ENCODE measurements at regions not wholly inside any gene's neighbourhood (a gene's known extent, or its start where the extent isn't known, plus 50 kb on each side); places are given as distances from the start of the nearest gene placed in this dataset.

- DNase-seq, result no peak
Observed at GRCh38 chr6:9435281-9435680, 979.6 kb downstream of the TFAP2A start.

DNA sequence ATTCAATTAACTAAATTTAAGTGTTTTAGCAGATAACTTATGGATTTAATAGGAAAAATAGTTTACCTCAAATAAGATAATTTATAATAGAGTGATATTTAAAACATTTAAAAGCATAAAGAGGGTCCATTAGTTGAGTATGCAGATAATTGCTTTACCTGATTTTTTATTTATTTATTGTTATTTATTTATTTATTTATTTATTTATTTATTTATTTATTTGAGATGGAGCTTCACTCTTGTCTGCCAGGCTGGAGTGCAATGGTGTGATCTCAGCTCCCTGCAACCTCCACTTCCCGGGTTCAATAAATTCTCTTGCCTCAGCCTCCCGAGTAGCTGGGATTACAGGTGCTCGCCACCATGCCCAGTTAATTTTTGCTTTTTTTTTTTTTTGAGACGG lies 982.9 kb downstream of the TFAP2A start:
- no peak for DNase-seq

- no peak for DNase-seq
Observed at GRCh38 chr6:9428421-9429172, 986.3 kb downstream of the TFAP2A start.

- no peak for DNase-seq
Observed at GRCh38 chr6:9422138-9422537, 986.8 kb upstream of the SLC35B3 start.

GRCh38 chr6:9420316-9421015 lies 985.1 kb upstream of the SLC35B3 start:
- DNase-seq, result no peak

- no peak for DNase-seq
Observed at GRCh38 chr6:9417400-9417799, 982.1 kb upstream of the SLC35B3 start.

DNA sequence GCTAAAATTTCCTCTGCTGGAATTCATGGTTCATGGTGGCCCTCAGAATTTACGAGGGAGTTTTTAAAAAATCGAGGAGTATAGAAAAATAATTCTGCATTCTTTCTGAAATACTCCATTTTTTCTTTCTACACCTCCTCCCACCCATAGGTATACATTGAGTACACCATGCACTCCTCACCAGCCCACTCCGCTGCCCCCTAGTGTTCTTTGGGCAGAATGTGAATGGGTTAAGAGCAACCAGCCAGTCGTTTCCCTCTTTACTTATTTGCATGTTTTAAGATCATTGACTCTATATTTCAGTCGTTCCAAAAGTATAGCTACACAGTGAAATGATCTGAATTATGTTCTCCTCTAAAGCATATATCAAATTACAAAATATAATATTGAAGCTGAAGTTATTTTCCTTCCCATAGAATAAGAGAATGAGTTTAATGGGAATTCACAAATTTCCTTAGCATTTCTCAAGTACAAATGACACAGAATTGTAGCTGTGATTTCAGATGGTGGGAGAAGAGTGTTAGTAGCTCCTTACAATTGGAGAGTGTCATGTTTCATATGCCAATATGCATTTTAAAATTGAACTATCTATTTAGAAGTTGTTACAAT lies 977.7 kb upstream of the SLC35B3 start:
- no peak for DNase-seq

- no peak for DNase-seq
Observed at GRCh38 chr6:9409126-9409525, 973.8 kb upstream of the SLC35B3 start.

DNA sequence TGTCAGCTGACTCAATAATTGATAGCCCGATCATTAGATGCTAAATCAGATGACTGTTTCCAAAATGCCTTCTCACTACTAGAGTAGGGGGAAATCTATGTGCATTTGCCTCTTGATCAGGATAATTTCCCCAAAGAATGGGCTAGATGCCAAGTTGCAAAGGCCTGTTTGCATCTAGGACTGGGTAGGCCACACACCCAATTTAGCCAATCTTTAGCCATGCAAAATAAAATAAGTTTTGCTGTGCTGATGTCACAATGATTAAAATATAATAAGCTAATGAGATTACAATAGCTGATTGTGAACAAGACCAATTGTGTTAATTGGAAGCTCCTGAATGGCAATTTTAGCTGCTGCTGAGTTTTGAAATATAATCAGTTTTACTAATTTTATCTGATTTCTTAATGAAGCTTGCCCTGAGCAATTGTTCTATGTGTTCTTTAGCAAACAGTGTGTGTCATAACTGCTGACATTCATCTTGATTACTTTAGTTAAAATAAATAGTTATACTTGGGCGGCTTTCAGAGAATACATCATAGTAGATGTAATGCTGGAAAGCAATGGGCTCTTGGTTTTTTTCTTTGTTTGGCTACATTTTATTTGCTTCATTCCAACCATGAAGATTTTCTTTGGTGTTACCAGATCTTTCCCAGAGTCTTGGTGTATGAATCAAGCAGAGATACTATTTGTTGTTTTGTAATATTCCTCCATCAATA lies 973.2 kb upstream of the SLC35B3 start:
- no peak for DNase-seq

GRCh38 chr6:9405825-9406224 lies 970.5 kb upstream of the SLC35B3 start:
- no peak for DNase-seq

DNA sequence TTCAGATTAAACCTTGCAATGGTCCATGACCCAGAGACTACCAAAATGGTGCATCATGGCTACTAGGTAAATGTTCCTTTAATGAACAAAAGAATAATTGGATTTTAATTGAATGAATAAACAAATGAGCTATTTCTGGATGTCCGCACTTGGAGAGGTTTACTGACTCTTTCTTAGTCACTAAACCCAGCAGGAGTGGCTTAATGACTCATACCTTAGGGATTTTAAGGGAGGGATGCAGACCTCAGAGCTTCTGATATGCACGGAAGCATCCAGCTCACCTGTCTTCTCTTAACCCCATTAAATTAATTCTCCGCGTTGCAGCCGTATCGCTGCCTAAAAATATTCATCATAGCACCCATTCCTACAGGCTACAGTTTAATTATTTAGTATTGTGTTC lies 970.0 kb upstream of the SLC35B3 start:
- DNase-seq, result no peak

GRCh38 chr6:9404351-9405146 lies 969.2 kb upstream of the SLC35B3 start:
- DNase-seq, result no peak

DNA sequence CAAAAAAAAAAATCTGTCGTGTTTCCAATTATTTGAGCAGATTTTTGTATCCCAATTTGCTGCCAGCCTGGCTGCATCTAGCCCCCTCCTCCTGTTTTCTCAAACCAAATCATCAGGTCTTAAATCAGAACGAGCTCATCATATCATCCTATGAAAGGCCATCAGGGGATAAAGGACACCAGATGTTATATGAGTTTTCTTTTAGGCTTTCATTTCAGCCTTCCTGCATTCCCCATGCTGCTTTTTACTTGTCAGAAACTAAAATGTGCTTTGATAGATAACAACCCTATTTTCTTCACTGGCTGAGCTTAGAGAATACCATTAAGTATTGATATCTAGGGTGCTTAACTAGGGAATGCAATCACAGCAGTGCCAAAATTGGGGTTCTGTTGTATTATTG lies 968.4 kb upstream of the SLC35B3 start:
- DNase-seq, result no peak

DNA sequence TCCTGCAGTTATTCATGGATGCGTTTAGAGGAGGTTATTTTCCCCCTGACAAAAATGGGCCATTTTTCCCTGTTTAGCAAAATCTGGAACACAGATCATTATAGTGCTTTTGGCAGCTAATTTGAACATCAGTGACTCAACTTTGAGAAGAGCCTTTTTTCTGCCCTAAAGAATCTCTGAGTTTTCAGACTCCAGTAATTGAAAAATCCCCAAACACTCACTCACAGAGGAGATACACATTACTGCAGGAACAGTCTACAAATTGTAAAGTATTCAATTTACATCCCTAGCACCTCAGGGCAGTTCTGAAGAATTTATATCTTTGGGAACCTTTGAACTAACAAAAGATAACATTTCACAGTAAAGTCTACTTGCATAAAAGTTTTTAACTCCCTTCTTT lies 966.6 kb upstream of the SLC35B3 start:
- DNase-seq, result no peak

- DNase-seq, result no peak
Observed at GRCh38 chr6:9399916-9400315, 964.6 kb upstream of the SLC35B3 start.

GRCh38 chr6:9398767-9399373 lies 963.5 kb upstream of the SLC35B3 start:
- DNase-seq, result no peak

GRCh38 chr6:9398071-9398766 lies 962.9 kb upstream of the SLC35B3 start:
- DNase-seq, result no peak

DNA sequence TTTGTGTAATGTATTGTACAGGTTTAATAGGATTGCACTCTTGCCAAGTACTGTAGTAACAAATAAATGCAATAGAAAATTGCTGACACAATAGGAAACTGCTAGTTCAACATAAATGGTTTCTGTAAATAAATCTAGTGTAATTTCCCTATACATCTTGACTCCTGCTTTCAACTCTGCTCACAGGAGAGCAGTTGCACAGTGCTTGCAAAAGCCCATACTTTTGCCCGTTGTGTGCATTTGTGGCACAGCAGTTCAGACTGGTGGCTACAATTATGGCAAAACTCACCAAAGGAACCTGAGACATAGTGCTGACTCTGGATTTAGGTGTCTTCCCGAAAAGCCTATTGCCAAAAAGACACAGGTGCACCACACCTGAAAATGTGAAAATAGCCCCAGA lies 953.3 kb upstream of the SLC35B3 start:
- DNase-seq, result no peak

- no peak for DNase-seq
Observed at GRCh38 chr6:9380568-9380967, 945.2 kb upstream of the SLC35B3 start.

GRCh38 chr6:9373308-9373707 lies 938.0 kb upstream of the SLC35B3 start:
- DNase-seq, result no peak

- no peak for DNase-seq
Observed at GRCh38 chr6:9370480-9370879, 935.1 kb upstream of the SLC35B3 start.

DNA sequence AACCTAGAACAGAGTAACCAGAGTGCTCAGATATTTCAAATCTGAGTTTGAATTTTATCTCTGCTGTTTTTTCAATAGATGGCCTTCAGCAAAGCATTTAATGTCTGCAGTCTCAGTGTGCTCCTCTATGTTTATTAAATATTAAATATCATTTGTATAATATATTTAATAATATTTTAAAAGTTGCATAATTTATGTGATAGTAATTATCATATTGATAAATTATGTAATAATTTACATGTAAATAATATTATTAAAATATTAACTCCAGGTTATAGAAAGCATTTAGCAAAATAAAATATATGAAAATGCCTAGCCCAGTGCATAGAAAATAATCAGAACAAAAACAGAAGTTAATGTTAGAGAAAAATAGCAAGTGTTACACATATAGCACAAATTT lies 930.0 kb upstream of the SLC35B3 start:
- no peak for DNase-seq
